Hepatocyte (in vitro differentiated cells): ENCODE measurements at regions not wholly inside any gene's neighbourhood (a gene's known extent, or its start where the extent isn't known, plus 50 kb on each side); places are given as distances from the start of the nearest gene placed in this dataset.

Source experiments
- CTCF ChIP-seq: fragments of 200-600 bp; sonication (generic); IDR thresholded peaks from 2 replicates; pipeline ENCODE4 v1.5.1; 2016; ENCODE audit warnings: antibody characterized with exemption, mild to moderate bottlenecking; ENCODE audit not compliant: poor library complexity
- EZH2 ChIP-seq: fragments of 200-600 bp; sonication (generic); IDR thresholded peaks from 2 replicates; pipeline ENCODE4 v1.6.1; 2016; ENCODE audit warnings: antibody characterized with exemption, mild to moderate bottlenecking, borderline replicate concordance
- EZH2phosphoT487 ChIP-seq: fragments of 200-600 bp; sonication (generic); IDR thresholded peaks from one replicate; pipeline ENCODE4 v1.6.1; 2018; ENCODE audit warnings: antibody characterized with exemption, mild to moderate bottlenecking, low read depth, moderate library complexity; ENCODE audit not compliant: unreplicated experiment, severe bottlenecking

DNA sequence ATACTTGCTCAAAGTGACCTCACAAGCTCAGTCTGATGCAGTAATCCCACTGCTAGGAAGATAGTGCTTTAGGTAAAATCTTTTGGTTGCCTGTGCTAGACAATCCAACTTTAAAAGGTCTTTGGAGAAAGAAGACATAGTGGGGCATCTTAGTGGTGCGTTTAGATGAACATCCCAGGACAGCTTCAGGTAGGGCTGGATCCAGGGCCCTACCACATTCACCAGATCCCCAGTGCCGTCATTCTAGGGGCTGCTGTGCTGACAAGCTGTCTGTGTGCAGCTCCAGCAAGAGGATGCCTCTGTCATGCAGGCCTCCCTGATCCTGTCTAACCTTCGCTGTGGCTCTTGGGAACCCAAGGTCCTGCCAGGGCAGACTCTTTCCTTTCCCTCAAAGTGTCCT lies 100.7 kb upstream of the EIF5 start:
- no peak for TF ChIP-seq CTCF
- TF ChIP-seq EZH2 = no peak
- no peak for TF ChIP-seq EZH2phosphoT487
